Iris pigment epithelial cell (primary cell): ENCODE measurements at regions not wholly inside any gene's neighbourhood (a gene's known extent, or its start where the extent isn't known, plus 50 kb on each side); places are given as distances from the start of the nearest gene placed in this dataset.
A peak's percentile ranks its signal among the peaks of the same experiment; 100 is the strongest.

Source experiments
- DNase-seq: peaks from one replicate; pipeline ENCODE4 v3.0.0-alpha.2; 2011; ENCODE audit warnings: low read depth

DNA sequence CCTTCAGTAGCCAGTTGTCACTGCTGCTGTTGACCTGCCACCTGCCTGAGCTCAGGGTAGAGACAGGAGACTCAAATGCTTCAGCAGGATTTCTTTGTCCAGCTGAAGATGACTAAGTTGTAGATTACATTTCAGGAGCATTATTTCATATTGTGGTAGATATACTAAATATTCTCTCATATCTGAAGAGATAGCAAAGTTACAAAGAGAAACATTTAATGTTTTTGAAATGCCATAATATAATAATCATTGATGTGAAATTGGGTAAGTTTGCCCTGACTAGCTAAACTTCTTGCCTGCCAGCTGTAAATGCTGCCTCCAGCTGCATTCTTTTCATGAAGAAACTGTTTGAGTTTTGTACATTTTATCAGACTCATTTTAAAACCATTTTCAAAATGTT lies 247.6 kb upstream of the CNKSR2 start:
- DNase-seq: no peak

DNA sequence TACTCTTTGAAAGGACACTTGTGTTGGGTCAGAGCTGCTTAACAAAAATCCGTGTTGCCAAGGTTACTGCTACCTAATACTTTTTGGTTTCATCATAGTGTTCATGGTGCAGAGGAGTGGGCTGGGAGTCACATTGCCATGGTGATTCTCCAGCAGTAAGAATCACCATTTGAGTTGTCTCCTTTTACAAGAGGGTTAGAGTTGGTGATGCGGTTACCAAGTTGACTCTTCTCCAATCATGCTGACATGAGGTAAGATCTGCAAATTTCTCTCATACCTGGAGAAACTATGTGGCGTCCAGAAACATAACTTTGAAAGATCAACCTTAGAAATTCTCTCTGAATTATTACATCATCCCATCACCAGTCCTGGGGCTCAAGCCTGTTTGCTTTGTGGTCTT lies 242.9 kb upstream of the CNKSR2 start:
- DNase-seq: no peak

DNA sequence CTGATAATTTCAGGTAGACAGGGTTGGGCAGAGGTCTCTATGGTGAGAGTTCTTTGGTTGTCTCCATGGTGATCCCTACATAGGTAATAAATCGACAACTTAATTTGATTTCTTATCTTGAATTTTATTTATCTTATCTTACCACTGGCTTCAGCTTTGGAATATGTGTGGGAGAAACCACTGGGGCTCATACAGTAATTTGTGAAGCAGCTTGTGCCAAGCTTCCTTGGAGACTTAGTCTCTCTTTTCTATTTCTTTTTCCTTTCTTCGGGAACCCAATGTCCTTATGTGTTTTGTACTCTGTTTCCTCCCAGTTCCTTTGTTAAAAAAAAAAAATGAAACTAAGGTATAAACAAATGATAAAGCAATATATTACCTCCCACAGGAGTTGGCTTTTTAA lies 242.4 kb upstream of the CNKSR2 start:
- no peak for DNase-seq

DNA sequence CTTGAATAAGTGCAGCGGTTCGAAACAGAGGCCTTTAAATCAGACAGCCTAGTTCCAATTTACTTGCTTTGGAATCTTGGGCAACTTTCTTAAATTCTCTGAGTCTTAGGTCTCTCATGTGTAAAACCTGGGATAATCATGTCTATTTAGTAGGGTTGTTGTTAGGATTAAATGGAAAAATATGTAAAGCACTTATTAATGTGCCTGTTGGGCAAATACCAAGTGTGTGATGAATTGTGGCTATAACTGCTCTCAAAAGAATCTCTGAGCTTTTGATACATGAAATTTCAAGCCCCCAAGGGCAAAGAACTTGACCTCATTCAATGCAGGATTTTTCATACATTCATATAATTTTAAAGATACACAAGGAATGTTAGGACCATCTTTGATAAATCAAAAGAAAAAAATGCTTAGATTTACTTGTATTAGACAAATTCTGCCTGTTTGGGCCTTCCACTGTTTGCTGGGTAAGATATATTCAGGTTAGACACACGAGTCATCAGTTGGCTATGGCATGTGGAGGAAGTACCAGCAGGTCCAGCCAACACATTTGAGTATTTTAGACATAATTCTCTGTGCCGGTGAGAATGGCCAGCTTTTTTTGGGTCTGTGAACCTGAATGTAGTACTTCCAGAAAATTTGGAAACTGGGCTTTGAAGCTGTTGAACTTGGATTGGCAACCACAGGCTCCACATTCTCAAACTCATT lies 241.4 kb upstream of the CNKSR2 start:
- no peak for DNase-seq

DNA sequence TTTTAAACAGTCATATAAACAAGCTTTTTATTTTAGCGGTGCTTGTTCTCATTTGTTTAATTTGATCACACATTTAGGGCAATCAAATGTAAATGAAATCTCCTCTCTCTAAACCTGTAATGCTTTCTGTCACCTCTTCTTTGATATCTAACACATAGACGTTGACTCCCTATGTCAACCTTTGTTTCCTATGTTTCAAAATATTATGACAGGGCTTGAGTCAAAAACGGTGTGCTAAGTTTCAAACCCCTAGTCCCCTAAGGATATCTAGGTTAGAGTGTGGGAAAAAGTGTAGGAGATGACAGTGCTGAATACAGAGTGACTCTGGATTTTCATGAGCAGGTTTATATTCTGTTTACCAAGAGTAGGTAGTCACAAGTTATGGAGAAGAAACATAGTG lies 224.0 kb upstream of the CNKSR2 start:
- no peak for DNase-seq

DNA sequence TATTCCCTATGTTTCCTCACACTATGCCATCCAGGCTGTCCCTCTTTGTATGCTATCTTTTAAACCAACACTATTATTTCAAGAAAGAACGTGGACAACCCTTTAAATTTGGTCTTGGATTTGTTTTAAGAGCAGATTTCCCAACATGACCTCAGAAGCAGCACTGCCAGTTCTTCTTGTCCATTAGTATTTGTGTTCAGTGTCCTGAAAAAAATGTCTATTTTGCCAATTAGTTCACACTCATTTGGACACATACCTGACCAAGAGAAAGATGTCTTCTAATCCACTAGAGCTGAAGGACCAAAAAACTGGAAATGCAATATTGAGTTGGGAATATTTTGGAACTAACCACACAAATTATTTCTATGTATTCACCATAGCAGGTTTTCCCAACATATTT lies 223.2 kb upstream of the CNKSR2 start:
- no peak for DNase-seq

DNA sequence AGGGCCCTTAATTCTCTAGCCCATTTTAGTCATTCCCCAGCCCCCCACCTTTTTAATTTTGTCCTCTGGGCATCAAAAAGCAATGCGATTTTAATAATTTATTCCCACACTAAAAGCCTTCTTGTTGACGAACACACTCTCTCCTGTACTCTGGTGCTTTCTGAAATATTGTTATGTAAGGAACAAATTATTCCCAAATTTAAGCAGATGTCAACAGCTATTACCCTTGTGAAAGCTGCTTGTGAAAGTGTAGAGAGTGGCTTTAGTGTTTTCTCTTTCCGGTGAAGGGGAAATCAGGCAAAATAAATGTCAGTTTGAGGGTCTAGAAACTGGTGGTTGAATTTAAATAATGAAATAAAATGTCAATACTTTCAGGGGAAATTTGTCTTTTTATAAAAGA lies 221.2 kb upstream of the CNKSR2 start:
- no peak for DNase-seq

DNA sequence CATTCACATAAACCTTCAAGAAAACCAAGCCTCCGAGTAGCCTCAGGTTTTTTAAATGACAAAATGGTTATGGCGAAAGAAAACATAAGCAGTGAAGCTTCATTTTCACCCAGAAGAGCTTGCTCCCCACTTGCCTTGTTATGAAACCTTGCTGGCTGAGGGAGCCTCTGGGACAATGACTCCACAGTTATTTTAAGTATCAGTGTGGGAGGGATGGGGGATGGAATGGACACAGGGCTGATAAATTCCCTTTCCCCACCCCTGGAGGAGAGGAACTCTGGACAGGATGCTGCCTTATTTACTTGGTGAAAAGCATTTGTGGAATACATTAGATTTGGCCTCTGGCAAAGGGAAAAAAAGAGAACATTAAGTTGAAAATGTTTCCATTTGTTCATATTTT lies 220.7 kb upstream of the CNKSR2 start:
- DNase-seq: no peak

DNA sequence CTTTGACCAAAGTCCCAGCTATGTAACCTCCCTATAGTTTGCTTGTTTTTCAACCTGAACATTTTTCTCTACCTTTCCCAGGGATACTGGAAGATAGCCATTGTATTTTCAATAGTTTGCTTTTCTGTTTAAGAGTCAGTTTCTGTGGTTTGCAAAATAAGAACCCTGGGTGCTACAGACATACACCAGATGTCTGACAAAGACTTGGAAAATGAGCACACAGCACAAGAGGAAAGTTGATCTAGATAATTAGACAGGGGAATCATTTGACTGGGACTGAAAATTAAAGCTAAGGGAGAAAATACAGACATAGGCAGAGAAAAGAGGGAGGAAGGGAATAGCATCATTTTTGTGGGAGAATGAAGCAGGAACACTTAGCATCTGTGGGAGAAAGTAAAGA lies 218.3 kb upstream of the CNKSR2 start:
- DNase-seq: no peak

DNA sequence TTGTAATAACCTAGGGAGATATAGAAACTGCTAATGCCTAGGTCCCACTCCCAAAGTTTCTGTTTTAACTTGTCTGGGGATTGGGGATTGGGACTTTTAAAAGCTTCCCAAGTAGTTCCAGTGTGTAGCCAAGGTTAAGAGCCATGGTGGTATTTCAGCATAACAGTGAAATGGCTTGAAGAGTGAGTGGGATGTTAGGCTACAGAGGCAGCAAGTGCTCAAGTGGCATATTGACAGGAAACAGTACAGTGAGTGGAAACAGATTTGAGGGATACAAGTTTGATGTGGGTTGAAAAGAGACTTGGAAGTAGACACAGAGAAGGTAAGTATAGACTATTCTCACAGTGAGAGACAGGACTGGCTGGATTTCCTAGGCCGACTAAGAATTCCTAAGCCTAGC lies 217.6 kb upstream of the CNKSR2 start:
- no peak for DNase-seq

DNA sequence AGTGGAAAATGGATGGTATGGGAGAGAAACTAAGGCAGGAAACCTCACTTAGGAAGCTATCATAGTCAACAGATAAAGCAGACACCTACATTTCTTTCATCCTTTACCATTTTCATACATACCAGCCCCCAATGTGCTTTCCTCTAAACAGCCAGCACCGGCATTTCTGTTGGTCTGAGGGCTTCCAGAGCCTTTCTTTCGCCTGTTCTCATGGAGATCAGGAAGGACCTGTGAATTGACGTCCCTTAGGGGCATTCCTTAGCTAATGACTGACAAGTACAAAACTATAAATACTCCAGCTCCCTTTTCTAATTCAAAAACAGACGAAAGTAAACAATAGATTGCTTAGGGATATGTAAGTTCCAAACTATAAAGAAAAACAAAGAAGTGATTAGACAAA lies 215.5 kb upstream of the CNKSR2 start:
- DNase-seq: no peak

DNA sequence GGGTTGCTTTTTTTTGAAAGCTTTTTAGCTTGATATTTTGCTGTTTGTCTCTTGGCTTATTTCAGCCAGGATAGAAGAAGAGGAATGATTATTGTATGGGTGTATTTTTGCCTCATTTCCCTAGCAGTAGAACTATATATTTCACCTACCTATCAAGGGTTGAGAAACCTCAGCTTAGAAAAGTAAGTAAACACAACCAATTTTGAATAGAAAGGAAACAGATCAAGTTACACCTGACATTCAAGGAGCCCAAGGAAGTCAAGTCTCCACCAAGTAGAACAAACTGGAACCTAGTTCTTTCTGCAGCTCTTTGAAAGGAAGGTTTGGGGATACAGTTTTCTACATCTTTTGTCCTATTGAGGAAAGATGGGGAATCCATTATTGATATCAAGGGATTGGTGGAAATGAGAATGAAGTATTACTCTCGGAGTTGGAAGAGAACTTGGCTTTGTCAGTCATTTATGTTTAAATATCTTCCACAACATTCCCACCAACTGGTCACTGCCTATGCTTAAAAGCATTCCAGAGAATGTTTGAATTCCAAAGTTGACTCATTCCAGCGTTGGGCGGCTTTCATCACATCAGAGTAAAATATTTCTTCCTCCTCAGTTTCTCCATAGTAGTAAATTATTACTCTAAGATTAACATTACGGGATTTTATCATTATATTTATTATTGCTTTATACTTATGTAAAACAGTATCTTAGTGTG lies 207.8 kb upstream of the CNKSR2 start:
- peak; percentile 15 for DNase-seq

DNA sequence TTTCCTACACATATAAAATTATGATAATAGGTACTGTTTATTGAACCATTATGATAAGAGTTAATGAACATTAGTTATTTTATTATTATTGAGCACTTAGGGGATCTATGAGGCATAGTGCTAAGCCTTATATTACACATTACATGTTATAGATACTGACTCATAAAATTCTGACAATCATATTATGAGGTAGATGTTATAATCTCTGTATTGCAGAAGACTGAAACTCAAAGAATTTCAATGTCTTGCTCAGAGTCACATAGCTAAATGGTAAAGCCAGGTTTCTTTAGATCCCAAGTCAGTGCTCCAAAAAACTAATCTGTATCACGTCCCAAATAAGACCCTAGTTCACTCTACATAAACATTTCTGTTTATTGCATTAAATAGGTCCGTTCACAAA lies 207.2 kb upstream of the CNKSR2 start:
- no peak for DNase-seq

DNA sequence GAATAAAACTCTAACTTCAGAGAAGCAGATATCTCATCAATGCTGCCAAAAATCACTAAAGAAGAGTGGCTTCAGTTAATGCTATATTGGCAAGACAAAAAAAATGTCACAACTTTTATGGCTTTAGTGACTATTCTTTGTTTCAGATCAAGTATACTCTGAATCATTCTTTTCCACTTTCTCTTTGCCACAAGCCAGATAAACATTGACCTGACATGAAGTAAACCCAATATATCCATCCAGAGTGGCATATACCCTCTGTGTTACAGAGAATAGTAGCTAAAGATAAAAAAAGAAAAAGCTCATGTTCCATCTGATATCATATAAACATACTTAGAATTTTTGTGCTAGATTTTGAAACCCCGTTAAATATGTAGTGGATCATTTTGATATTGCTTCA lies 206.7 kb upstream of the CNKSR2 start:
- no peak for DNase-seq

DNA sequence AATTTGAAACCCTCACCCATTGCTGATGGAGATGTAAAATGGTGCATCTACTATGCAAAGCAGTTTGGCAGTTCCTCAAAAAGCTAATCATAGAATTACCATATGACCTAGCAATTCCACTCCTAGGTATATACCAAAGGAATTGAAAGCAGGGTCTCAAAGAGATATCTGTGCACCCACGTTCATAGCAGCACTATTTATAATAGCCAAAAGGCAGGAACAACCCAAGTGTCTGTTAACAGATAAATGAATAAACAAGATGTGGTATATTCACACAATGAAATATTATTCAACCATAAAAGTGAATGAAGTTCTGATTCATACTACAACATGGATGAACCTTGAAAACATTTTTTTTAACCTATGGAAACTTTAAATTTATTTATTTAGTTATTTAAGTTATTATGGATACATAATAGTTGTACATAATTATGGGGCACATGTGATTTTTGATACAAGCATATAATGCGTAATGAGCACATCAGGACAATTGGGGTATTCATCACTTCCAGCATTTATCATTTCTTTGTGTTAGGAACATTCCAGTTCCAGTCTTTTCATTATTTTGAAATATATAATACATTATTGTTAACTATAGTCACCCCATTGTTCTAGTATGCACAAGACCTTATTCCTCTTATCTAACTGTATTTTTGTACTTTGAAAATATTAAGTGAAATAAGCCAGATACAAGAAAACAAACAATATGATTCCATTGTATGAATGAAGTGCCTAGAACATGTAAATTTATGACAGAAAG lies 205.6 kb upstream of the CNKSR2 start:
- DNase-seq: no peak

DNA sequence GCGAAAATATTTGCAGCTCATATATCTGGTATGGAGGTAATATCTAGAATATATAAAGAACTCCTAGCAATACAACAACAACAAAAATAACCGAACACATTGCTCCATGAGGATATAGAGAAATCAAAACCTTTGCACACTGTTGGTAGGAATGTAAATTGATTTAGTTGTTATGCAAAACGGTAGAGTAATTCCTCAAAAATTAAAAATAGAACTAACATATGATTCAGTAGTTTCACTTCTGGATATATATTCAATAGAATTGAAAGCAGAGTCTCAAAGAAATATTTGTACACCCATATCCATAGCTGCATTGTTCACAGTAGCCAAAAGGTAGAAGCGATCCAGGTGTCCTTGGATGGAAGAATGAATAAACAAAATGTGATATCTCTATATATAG lies 203.0 kb upstream of the CNKSR2 start:
- no peak for DNase-seq

DNA sequence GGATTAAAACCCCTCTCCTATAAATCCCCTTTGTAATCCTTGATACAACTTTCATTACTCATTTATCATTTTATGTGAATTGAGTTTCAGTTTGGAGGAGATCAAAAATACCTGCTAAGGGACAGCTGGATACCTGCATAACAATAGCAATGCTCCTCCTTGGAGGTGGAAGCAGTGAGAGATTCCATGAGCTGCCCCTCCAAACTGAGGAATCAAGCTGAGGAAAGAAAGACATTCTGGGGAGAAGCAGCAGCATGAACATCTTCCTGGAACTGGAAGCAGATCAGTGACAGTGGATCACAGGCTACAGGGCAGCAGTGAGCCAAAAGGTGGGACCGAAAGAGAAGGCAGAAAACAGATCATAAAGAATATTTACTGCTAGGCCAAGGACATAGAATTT lies 199.8 kb upstream of the CNKSR2 start:
- DNase-seq: no peak

DNA sequence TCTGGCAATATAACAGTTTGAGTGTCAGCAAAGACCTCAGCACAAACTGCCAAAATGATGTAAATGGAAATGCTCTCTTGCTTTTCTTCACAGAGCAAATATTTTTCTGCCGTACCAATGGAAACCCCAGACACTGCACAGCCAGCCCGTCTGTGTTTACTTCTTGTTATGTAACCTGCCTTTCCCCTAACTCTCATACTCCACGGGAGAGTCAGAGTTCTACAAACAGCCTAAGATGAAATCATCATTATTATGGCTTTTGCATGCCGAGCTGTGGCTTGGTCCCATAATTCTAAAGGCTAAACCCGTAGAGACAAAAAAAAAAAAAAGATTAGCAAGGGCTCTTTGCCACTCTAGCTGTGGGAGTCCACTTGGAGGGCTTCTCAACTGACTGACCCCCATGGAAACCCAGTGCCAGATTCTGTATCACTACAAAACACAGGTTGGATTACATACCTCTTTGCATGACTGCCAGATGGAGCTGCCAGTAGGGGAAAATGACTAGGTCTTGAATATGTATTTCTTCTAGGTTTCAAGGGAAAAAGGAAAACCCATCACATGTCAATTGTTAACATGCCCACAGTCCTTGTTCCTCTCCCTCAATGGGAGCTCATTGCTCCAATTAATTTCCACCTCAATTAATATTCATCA lies 197.2 kb upstream of the CNKSR2 start:
- no peak for DNase-seq

DNA sequence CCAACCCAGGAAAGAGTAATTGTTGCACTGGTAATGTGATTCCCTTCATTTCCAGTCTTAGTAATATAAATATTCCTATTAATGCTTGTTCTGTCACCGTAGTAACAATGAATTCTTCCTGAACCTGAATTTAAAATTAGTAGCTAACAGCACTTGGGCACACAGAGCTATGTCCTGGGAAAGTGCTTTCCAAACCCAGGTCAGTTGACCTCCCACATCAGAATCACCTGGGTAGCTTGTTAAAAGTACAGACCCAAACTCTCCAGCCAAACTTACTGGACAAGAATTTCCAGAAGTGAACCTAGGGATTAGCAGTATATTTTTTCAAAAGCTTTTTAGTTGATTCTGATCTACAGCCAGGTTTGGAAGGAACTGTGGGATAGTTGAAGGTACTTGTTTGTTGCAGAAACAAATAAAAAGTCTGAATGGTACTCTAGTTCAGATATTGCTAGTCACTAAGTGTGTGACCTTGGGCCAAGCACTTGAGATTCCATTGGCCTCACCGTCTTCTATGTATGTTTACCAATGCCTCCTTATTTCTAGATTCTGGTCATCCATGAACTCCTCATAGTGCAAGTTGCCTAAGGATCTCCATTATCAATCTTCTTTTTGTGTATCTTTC lies 192.9 kb upstream of the CNKSR2 start:
- no peak for DNase-seq

DNA sequence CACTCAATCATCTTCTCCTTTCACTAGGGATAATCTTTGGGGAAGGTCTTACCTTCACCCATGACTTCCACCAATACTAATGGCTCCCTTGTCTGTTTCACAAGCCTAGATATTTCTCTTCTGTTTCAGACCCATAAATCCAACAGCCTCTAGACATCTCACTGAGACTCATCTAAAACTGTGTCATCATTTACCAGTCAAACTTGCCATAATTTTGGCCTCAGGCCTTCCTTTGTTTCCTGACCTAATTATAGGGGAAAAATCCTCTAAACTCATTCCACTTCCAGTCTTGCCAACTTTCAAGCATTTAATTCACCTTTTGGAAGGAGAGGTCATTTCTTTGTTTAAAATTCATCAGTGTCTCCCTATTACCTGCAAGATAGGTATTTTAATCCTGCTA lies 181.0 kb upstream of the CNKSR2 start:
- DNase-seq: no peak

DNA sequence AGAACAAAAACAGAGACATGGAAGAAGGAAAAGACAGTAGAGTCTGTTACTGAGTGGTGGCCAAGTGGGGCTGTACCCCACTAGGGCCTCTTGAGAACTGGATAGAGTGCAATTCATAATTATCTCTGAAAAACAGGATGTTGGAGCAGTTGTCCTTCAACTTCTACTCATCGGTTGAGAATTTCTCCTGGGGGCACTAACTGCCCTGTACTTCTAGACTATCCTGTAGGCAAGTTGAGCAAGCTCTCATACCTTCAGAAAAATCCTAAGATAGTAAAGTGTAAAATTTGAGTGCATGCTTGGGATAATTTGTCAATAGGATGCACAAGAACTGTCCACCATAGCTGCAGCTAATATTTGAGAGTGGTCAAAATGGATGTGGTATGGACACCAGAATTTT lies 179.7 kb upstream of the CNKSR2 start:
- no peak for DNase-seq

DNA sequence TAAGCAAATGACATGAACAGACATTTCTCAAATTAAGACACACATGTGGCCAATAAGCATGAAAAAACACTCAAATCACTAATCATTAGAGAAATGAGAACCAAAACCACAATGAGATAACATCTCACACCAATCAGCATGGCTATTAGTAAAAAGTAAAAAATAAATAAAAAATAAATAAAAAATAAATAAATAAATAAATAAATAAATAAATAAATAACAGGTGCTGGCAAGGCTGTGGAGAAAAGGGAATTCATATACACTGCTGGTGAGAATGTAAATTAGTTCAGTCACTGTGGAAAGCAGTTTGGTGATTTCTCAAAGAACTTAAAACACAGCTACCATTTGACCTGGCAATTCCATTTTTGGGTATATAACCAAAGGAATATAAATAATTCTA lies 167.1 kb upstream of the CNKSR2 start:
- DNase-seq: no peak
